Transverse colon (tissue), 4 donors: ENCODE measurements at regions not wholly inside any gene's neighbourhood (a gene's known extent, or its start where the extent isn't known, plus 50 kb on each side); places are given as distances from the start of the nearest gene placed in this dataset.

Experiments
- CTCF ChIP-seq, 5 experiments: fragments of 200-600 bp in 3 of 5; fragments of 450-650 bp in 2 of 5; sonication (generic) in 3 of 5; IDR thresholded peaks; 1 replicate in 2 of 5; 2 replicates in 3 of 5; pipeline ENCODE4 v1.5.1; 2016 to 2017; ENCODE audit warnings: antibody characterized with exemption in 5 of 5, inconsistent platforms in 3 of 5, mild to moderate bottlenecking in 2 of 5, moderate library complexity in 1 of 5
- POLR2A ChIP-seq: fragments of 450-650 bp; IDR thresholded peaks from one replicate; pipeline ENCODE4 v1.6.1; 2016; ENCODE audit warnings: antibody characterized with exemption, mild to moderate bottlenecking, moderate library complexity
- POLR2AphosphoS5 ChIP-seq, 3 donors: sonication (generic); formaldehyde crosslinking; IDR thresholded peaks; one replicate each; pipeline ENCODE4 v1.6.1; 2016; ENCODE audit warnings: antibody characterized with exemption in 3 of 3

DNA sequence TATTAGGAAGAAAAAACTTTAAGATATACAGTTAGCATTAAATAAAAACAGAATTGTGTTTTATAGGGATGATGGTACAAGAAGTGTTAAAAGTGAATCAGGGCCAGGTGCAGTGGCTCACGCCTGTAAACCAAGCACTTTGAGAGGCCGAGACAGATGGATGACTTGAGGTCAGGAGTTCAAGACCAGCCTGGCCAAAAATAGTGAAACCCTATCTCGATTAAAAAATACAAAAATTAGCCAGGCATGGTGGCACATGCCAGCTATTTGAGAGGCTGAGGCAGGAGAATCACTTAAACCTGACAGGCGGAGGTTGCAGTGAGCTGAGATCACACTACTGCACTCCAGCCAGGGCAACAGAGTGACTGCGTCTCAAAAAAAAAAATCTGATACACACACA is 282.9 kb upstream of the ATP10B start:
- no peak for TF ChIP-seq CTCF (IDR thresholded peaks at IDR 0.05)
- TF ChIP-seq POLR2A = no peak
- no peak for TF ChIP-seq POLR2AphosphoS5 (IDR thresholded peaks at IDR 0.05)
